Activated naive CD4-positive, alpha-beta T cell treated with Interleukin-2 at 50 U/mL for 16 hours (primary cell): ENCODE measurements at regions not wholly inside any gene's neighbourhood (a gene's known extent, or its start where the extent isn't known, plus 50 kb on each side); places are given as distances from the start of the nearest gene placed in this dataset.

Experiments used
- DNase-seq: peaks from one replicate; pipeline ENCODE4 v3.0.0-alpha.2; 2020

DNA sequence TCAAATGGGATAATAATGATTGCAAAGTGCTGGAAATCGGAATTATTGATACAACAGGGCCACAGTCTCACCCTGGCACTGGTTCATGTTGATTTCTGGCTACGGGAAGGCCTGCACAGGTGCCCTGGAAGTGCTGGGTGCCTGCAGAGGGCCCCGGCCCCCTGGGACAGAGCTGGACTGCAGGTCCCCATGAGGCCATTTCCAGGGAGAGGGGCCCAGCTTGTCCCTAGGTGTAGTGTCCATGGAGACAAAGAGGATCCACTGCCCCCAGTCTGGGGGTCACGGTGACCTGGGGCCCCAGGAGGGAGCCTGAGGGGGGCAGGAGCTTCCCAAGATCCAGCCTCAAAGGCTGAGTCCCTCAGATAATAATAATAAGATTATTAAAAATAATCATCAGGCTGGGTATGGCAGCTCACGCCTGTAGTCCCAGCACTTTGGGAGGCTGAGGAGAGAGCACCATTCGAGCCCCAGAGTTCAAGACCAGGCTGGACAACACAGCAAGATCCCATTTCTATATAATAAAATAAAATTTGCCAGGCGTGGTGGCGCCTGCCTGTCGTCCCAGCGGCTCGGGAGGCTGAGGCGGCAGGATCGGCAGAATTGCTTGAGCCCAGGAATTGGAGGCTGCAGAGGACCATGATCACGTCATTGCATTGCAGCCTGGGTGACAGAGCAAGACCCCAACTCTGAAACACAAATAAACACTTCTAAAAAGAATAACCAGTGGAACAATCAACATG is 98.1 kb downstream of the MICALL2 start:
- no peak for DNase-seq

GRCh38 chr7:1361756-1362125 is 97.5 kb downstream of the MICALL2 start:
- DNase-seq: no peak

DNA sequence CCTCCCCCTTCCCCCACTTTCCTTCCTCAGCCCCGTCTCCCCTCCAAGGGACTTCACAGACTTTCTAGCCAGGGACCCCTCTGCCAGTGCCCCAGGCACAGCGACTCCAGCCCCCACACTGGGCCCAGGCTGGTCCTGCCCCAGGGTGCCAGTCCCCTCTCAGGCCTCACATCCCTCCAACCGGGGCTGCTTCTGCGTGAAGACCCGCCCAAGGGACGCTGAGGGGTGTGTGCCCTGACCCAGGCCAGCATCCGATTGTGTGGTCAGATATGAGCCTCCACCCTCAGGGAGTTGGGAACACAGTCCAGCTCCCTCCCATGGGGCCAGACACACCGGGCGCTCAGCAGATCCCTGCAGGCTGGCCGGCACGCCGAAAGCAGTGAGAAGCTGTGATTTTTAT is 97.0 kb downstream of the MICALL2 start:
- no peak for DNase-seq

- DNase-seq: no peak
Measured at GRCh38 chr7:1364068-1364905, 95.0 kb downstream of the MICALL2 start.

DNA sequence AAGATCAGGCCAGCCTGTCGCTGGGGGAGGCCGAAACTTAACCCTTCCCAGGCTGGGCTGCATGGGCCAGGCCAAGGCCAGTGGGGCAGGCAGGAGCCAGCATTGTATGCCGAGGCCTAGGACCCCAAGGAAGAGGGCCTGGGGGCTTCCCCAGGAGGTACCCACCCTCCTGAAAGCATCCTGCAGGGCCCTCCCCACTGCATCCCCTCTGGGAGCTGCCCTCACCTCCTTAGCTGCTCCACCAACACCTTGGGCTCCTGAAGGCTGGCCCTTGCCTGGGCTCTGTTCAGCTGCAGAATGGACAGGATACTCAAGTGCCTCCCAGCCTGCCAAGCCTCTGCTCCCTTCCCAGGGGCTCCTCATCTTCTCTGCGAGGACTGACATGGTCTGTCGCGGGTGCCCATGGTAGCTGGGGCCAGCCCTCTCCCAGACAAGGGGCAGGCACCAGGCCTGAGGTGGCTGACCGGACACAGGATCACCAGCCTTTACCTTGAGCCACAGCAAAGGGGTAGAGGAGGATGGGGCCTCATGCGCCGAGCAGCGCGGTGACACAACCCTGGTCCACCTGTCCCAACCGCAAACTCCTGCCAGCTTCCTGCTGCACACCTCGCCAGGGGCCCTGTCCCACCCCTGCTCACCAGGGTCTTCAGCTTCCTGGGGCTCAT is 94.2 kb downstream of the MICALL2 start:
- no peak for DNase-seq

GRCh38 chr7:1365846-1366245 is 93.4 kb downstream of the MICALL2 start:
- DNase-seq: no peak

DNA sequence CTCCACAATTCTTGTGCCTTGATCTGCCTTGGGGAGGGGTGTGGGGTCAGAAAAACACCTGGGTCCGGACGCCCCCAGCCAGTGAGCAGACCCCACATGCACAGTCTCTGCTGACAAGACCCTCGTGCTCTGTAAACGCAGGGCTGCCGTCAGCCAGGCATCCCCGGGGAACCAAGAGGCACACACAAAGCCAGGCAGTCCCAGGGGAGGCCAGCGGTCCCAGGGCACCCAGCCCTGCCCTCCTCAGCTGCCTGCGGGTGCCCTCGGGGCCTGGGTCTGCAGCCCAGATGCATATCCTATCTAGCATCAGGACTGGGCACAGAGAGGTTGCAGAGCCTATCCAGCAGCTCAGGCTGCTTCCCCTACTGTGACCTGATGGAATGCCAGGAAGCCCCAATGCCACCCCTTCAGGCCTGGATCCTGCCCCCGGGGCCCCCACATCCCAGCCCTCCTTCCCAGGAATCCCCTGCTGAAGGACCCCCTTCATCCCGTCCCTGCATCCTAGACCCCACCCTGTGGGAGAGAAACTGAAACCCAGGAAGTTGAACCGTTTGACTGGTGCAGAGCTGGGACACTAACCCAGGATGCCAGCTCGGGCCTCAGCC is 92.4 kb downstream of the MICALL2 start:
- DNase-seq: no peak

- no peak for DNase-seq
Measured at GRCh38 chr7:1367501-1368183, 91.6 kb downstream of the MICALL2 start.

GRCh38 chr7:1368184-1368681 is 91.0 kb downstream of the MICALL2 start:
- no peak for DNase-seq

GRCh38 chr7:1368682-1369571 is 90.3 kb downstream of the MICALL2 start:
- no peak for DNase-seq

DNA sequence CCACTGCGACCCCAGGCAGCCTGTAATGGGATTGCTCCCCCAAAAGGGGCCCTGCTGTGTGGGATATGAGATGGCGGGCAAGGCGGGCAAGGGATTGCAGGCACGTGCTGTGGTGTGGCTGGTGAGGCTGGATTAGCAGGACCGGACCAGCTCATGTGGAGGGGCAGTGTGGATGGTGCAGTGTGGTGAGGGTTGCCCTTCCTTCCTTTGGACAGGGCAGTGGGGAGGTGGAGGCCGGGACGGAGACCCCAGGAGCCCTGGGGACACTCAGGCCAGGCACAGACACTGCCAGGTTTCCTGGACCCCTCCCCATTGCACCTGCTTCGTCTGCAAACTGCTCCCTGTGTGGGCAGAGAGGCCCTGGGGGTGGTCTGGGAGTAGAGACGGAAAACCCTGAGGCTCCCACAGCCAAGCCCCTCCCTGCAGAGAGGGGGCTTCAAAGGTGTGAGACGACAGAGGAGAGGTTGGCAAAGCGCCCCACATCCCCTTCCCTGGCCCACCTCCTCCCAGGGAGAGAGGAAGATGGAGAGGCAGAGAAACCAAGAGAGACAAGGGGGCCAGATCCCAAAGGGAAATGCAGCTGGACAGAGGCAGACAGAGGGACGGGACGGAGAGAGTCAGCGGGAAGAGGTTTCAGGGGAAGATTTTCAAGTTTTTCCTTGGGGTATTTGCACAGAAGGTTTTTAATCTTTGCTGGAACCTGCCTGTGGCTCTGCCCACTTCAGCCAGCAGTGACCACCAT is 89.2 kb downstream of the MICALL2 start:
- no peak for DNase-seq

- no peak for DNase-seq
Measured at GRCh38 chr7:1370738-1371137, 88.5 kb downstream of the MICALL2 start.

DNA sequence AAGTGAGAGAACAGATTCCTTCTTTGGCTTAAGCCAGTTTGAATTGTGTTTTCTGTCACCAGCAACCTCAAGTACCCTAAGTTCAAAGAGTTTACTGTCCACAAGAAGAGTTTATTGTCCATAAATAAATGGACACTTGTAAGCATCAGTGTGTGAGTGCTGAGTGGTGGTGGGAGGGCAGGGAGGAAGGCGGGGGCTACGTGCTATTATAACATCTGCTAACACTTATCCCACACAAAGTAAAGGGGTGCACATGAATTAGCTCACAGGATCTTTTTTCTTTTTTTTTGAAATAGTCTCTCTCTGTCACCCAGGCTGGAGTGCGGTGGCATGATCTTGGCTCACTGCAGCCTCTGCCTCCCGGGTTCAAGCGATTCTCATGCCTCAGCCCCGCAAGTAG is 87.2 kb downstream of the MICALL2 start:
- DNase-seq: no peak

DNA sequence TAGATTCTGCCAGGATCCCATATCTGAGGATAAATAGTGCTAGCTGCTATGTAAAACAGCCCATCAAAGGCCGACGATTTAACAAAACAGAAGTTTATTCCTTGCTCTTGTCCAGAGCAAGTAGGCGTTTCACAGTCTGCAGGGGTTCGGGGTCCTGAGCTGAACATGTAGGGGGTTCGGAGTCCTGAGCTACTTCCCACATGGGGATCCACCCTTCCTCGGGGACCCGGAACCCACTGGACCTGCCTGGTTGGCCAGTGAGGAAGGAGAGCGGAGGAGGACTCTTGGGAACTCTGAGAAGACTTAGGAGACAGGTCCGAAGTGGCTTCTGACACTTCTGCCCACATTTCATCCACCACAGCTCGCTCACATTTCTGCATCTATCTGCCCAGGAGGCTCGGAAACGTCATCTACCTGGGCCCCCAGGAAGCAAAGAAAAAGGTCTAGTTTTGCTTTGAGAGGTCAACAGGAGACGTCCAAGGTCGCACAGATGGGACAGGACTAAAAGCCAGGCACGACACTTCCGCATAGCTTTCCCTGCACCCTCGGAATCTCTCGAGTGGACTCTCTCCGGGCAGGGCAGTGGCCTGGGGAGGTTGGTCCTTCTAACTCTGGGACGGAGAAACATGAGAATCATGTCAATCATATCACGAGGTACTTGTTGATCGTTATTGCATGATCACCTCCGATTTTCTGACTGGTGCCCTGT is 86.4 kb downstream of the MICALL2 start:
- DNase-seq: no peak

- no peak for DNase-seq
Measured at GRCh38 chr7:1377111-1377909, 82.0 kb downstream of the MICALL2 start.

GRCh38 chr7:1378610-1379601 is 80.4 kb downstream of the MICALL2 start:
- no peak for DNase-seq

GRCh38 chr7:1380231-1380815 is 78.9 kb downstream of the MICALL2 start:
- no peak for DNase-seq
